ENCODE measurements at regions not wholly inside any gene's neighbourhood (a gene's known extent, or its start where the extent isn't known, plus 50 kb on each side); places are given as distances from the start of the nearest gene placed in this dataset.

GRCh38 chr16:88315543-88316105, 67.1 kb upstream of the ZNF469 start:
- no peak for TF ChIP-seq CTCF (IDR thresholded peaks at IDR 0.05; ENCODE audit: borderline replicate concordance, insufficient read depth, low read depth, low read length)
- no peak overlapping the region for H3K4me3 ChIP-seq (ENCODE audit: low read depth, low read length)

GRCh38 chr16:88316151-88316550, 66.6 kb upstream of the ZNF469 start:
- TF ChIP-seq CTCF (IDR thresholded peaks at IDR 0.05; ENCODE audit: borderline replicate concordance, insufficient read depth, low read depth, low read length) = no peak
- H3K4me3 ChIP-seq (ENCODE audit: low read depth, low read length) = no peak overlapping the region

GRCh38 chr16:88316941-88317612, 65.7 kb upstream of the ZNF469 start:
- no peak overlapping the region for H3K4me3 ChIP-seq (ENCODE audit: low read depth, low read length)

GRCh38 chr16:88317613-88317965, 65.2 kb upstream of the ZNF469 start:
- H3K4me3 ChIP-seq (ENCODE audit: low read depth, low read length) = no peak overlapping the region
- TF ChIP-seq CTCF (IDR thresholded peaks at IDR 0.05; ENCODE audit: borderline replicate concordance, insufficient read depth, low read depth, low read length) = no peak

More at GRCh38 chr16:88316941-88317612, 65.7 kb upstream of the ZNF469 start:
- no peak for TF ChIP-seq CTCF (IDR thresholded peaks at IDR 0.05; ENCODE audit: borderline replicate concordance, insufficient read depth, low read depth, low read length)

- H3K4me3 ChIP-seq (ENCODE audit: low read depth, low read length) = no peak overlapping the region
- no peak for TF ChIP-seq CTCF (IDR thresholded peaks at IDR 0.05; ENCODE audit: borderline replicate concordance, insufficient read depth, low read depth, low read length)
Measured at GRCh38 chr16:88318051-88318450, 64.7 kb upstream of the ZNF469 start.

GRCh38 chr16:88318521-88318920, 64.2 kb upstream of the ZNF469 start:
- no peak for TF ChIP-seq CTCF (IDR thresholded peaks at IDR 0.05; ENCODE audit: borderline replicate concordance, insufficient read depth, low read depth, low read length)
- no peak overlapping the region for H3K4me3 ChIP-seq (ENCODE audit: low read depth, low read length)

Measured in GM12875 (cell line).